Heart right ventricle (tissue), 16 donors: ENCODE measurements at regions not wholly inside any gene's neighbourhood (a gene's known extent, or its start where the extent isn't known, plus 50 kb on each side); places are given as distances from the start of the nearest gene placed in this dataset.
A peak's percentile ranks its signal among the peaks of the same experiment; 100 is the strongest.
"Not testable (repeated sequence)": the region's sequence is repeated elsewhere in the genome, so short reads cannot be mapped to it uniquely, and the experiment has no call there.

ENCODE experiments used
- ATAC-seq, 8 donors: fragments of 200-7000 bp; cut with Tn5 transposase; one replicate each; pipeline ENCODE4 v1.9.1; 2020; ENCODE audit warnings: mild to moderate bottlenecking in 8 of 8, moderate library complexity in 8 of 8, moderate number of reproducible peaks in 1 of 8
- DNase-seq, 2 donors: peaks; one replicate each; pipeline ENCODE4 v3.0.0-alpha.2; 2020
- H3K27ac ChIP-seq, 10 donors: fragments of 200-600 bp; sonication (generic) in 2 of 10; one replicate each; pipeline versions ENCODE4 v1.5.0 to v1.8.0; 2020 to 2022; ENCODE audit warnings: mild to moderate bottlenecking in 3 of 10
- H3K27me3 ChIP-seq, 7 donors: fragments of 200-600 bp; one replicate each; pipeline ENCODE4 v1.8.0; 2021 to 2022; ENCODE audit warnings: mild to moderate bottlenecking in 2 of 7
- H3K36me3 ChIP-seq, 9 donors: fragments of 200-600 bp; sonication (generic) in 1 of 9; one replicate each; pipeline versions ENCODE4 v1.5.0 to v1.8.0; 2020 to 2022; ENCODE audit warnings: mild to moderate bottlenecking in 2 of 9
- H3K4me1 ChIP-seq, 9 donors: fragments of 200-600 bp; sonication (generic) in 1 of 9; one replicate each; pipeline versions ENCODE4 v1.5.0 to v1.8.0; 2020 to 2022; ENCODE audit warnings: mild to moderate bottlenecking in 4 of 9
- H3K4me3 ChIP-seq, 10 donors: fragments of 200-600 bp; sonication (generic) in 2 of 10; one replicate each; pipeline versions ENCODE4 v1.5.0 to v1.8.0; 2020 to 2022; ENCODE audit warnings: mild to moderate bottlenecking in 7 of 10, moderate library complexity in 2 of 10
- H3K9me3 ChIP-seq, 11 donors: fragments of 200-600 bp in 10 of 11; sonication (generic) in 2 of 11; one replicate each; pipeline versions ENCODE4 v1.5.0 to v1.8.0; 2013 to 2022; ENCODE audit warnings: mild to moderate bottlenecking in 2 of 11, control low read depth in 1 of 11, moderate library complexity in 1 of 11
- CTCF ChIP-seq, 9 donors: fragments of 200-600 bp; sonication (generic) in 2 of 9; IDR thresholded peaks; one replicate each; pipeline versions ENCODE4 v1.5.0 to v1.8.0; 2021 to 2022; ENCODE audit warnings: antibody characterized with exemption in 9 of 9, mild to moderate bottlenecking in 5 of 9, moderate library complexity in 1 of 9
- WGBS, 2 donors: extraction: QIAGEN DNeasy Blood & Tissue Kit; methylation state at CpG; one replicate each; pipeline ENCODE4 v1.1.7; 2013; ENCODE audit warnings: inconsistent platforms in 1 of 2; 5-methylcytosine and 5-hydroxymethylcytosine counted together
- intact Hi-C, 10 donors: fragments of 100-400 bp; cut with DNase I; formaldehyde crosslinking; loops; one replicate each; pipeline versions ENCODE4 v1.11.1 to v1.14.2; 2022
- donor health status: Arrhythmogenic right ventricular cardiomyopathy.
- donor health status: ischemic (EF 13 %, LVEDD 7.1; RV severe dilation, severe dysfunction).
- donor health status: healthy with polysubstance abuse.
- donor health status: DM: no; HTN: yes; CAD: no.
- donor health status: DM: no; HTN: no; CAD: no.
- donor health status: ischemic (EF 25% LVEDD 6.9; RV normal size, moderate dysfunction).
- donor health status: ischemic (EF 25% LVEDD 5.7; RV mildly dilated, moderate dysfunction).
- donor health status: healthy.
- donor health status: DM: yes; HTN: yes; CAD: no.
- donor health status: Ischemic cardiomyopathy.
- donor health status: ischemic (EF 35%, LVEDD 5.7; RV mildly dilated, moderate dysfunction).
- donor health status: nonischemic (EF 11% LVEDD 7.7; RV severe dilation, severe dysfunction).
- donor health status: DM: yes; HTN: yes; CAD: no.
- donor health status: PGD.
- donor health status: ischemic (EF 29% LVEDD 5.4; RV normal size, mild dysfunction).
- donor health status: nonischemic (EF 23%, LVEDD 6.1; RV moderate dilation, normal function).

- peaks cover 0 to 10% (median 5%) of the 10 kb centered on the region in 11 donors for H3K9me3 ChIP-seq
- no peaks in the 10 kb centered on the region for H3K27me3 ChIP-seq
- H3K4me1 ChIP-seq: peaks cover 0 to 43% (median 13%) of the 10 kb centered on the region in 9 donors
- ATAC-seq: peak in 6 of 8 donors; percentile 40 to 74 (median 58)
- 37 to 51% methylated on average over 4 of the region's 4 CpGs for WGBS, 2 donors
- peak overlapping the region in 3 of 10 donors; percentile 8 to 43 (median 32) for H3K27ac ChIP-seq
- intact Hi-C loops: loop anchor here in 2 of 10 donors (10.0 kb wide), 2 partner anchors 73 to 93 kb away; partner anchors contain the start of gene KPNA2 (in 1 of the 2)
- no peak for DNase-seq
- H3K36me3 ChIP-seq: peaks cover 0 to 39% (median 8%) of the 10 kb centered on the region in 9 donors
- no peak overlapping the region for H3K4me3 ChIP-seq
- no peak for TF ChIP-seq CTCF (IDR thresholded peaks at IDR 0.05)
Measured at GRCh38 chr17:68107373-68107772, 71.8 kb downstream of the KPNA2 start.

GRCh38 chr17:68108313-68109000 is 72.9 kb downstream of the KPNA2 start:
- no peak overlapping the region for H3K4me3 ChIP-seq
- H3K27ac ChIP-seq: no peak overlapping the region
- ATAC-seq: no peak
- H3K36me3 ChIP-seq: peaks cover 0 to 46% (median 8%) of the 10 kb centered on the region in 9 donors
- intact Hi-C loops: loop anchor here in 2 of 10 donors (10.0 kb wide), 2 partner anchors 74 to 94 kb away; partner anchors contain the start of gene KPNA2 (in 1 of the 2)
- TF ChIP-seq CTCF (IDR thresholded peaks at IDR 0.05): no peak
- H3K9me3 ChIP-seq: peaks cover 0 to 10% (median 5%) of the 10 kb centered on the region in 11 donors
- H3K4me1 ChIP-seq: peaks cover 0 to 34% (median 7%) of the 10 kb centered on the region in 9 donors
- DNase-seq: no peak
- WGBS, 2 donors: 83 to 97% methylated on average over 9 of the region's 9 CpGs
- H3K27me3 ChIP-seq: no peaks in the 10 kb centered on the region

GRCh38 chr17:68109404-68109803 is 73.9 kb downstream of the KPNA2 start:
- peaks cover 0 to 55% (median 10%) of the 10 kb centered on the region in 9 donors for H3K36me3 ChIP-seq
- not testable (repeated sequence) for H3K9me3 ChIP-seq, H3K27me3 ChIP-seq, H3K27ac ChIP-seq, DNase-seq, ATAC-seq, H3K4me3 ChIP-seq
- 97 to 98% methylated on average over 4 of the region's 4 CpGs for WGBS, 2 donors
- intact Hi-C loops: loop anchor here in 2 of 10 donors (10.0 kb wide), 2 partner anchors 75 to 95 kb away; partner anchors contain the start of gene KPNA2 (in 1 of the 2)
- H3K4me1 ChIP-seq: peaks cover 0 to 26% (median 4%) of the 10 kb centered on the region in 9 donors

GRCh38 chr17:68116211-68116610 is 80.7 kb downstream of the KPNA2 start:
- ATAC-seq, intact Hi-C loops, H3K27ac ChIP-seq, H3K4me1 ChIP-seq, H3K27me3 ChIP-seq, H3K9me3 ChIP-seq, H3K4me3 ChIP-seq, DNase-seq: not testable (repeated sequence)
- H3K36me3 ChIP-seq: peaks cover 0 to 83% (median 29%) of the 10 kb centered on the region in 9 donors
- 95 to 97% methylated on average over 32 of the region's 32 CpGs for WGBS, 2 donors

- Histone ChIP-seq H3K4me1 (peaks cover 0 to 7% (median 0%) of the 10 kb centered on the region in 9 donors), H3K4me3 (no peak overlapping the region), H3K36me3 (peaks cover 0 to 98% (median 28%) of the 10 kb centered on the region in 9 donors), H3K9me3 (no peaks in the 10 kb centered on the region), H3K27me3 (no peaks in the 10 kb centered on the region), H3K27ac (no peak overlapping the region)
- TF ChIP-seq CTCF (IDR thresholded peaks at IDR 0.05): no peak
- WGBS, 2 donors: 93 to 97% methylated on average over 3 of the region's 3 CpGs
- no peak for ATAC-seq
- intact Hi-C loops: no loop called here
- no peak for DNase-seq
Measured at GRCh38 chr17:68122587-68122986, 87.1 kb downstream of the KPNA2 start.
